ENCODE measurements at regions not wholly inside any gene's neighbourhood (a gene's known extent, or its start where the extent isn't known, plus 50 kb on each side); places are given as distances from the start of the nearest gene placed in this dataset.
A peak's percentile ranks its signal among the peaks of the same experiment; 100 is the strongest.

DNA sequence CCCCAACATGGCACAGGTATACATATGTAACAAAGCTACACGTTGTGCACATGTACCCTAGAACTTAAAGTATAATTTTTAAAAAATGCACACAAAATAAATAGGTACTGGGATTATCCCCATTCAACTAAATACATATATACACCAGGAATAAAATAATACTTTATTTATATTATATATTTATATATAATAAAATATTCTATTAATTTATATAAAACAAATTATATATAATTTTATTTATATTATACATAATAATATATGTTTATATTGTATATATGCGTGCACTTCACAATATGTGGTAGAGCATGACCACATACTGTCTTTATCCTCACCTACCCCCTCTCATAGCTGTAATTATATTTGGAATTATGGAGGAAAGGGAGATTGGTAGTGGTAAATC is 119.1 kb upstream of the TMEM260 start:
- no peaks in the 10 kb centered on the region for H3K36me3 ChIP-seq (replicated peaks)
- TF ChIP-seq, protein P1, sequence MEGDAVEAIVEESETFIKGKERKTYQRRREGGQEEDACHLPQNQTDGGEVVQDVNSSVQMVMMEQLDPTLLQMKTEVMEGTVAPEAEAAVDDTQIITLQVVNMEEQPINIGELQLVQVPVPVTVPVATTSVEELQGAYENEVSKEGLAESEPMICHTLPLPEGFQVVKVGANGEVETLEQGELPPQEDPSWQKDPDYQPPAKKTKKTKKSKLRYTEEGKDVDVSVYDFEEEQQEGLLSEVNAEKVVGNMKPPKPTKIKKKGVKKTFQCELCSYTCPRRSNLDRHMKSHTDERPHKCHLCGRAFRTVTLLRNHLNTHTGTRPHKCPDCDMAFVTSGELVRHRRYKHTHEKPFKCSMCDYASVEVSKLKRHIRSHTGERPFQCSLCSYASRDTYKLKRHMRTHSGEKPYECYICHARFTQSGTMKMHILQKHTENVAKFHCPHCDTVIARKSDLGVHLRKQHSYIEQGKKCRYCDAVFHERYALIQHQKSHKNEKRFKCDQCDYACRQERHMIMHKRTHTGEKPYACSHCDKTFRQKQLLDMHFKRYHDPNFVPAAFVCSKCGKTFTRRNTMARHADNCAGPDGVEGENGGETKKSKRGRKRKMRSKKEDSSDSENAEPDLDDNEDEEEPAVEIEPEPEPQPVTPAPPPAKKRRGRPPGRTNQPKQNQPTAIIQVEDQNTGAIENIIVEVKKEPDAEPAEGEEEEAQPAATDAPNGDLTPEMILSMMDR (IDR thresholded peaks at IDR 0.05; ENCODE audit: low read depth, low read length, missing control alignments): no peak
- H3K27me3 ChIP-seq (replicated peaks): no peaks in the 10 kb centered on the region
- H3K27ac ChIP-seq: no peak overlapping the region
- H3K4me3 ChIP-seq (ENCODE audit: low read depth, low read length): no peak overlapping the region
- in situ Hi-C loops (cut with HindIII; ENCODE audit: low pct_ligation_motif_present, low sequenced_read_pairs): no loop called here
- DNase-seq: no peak

DNA sequence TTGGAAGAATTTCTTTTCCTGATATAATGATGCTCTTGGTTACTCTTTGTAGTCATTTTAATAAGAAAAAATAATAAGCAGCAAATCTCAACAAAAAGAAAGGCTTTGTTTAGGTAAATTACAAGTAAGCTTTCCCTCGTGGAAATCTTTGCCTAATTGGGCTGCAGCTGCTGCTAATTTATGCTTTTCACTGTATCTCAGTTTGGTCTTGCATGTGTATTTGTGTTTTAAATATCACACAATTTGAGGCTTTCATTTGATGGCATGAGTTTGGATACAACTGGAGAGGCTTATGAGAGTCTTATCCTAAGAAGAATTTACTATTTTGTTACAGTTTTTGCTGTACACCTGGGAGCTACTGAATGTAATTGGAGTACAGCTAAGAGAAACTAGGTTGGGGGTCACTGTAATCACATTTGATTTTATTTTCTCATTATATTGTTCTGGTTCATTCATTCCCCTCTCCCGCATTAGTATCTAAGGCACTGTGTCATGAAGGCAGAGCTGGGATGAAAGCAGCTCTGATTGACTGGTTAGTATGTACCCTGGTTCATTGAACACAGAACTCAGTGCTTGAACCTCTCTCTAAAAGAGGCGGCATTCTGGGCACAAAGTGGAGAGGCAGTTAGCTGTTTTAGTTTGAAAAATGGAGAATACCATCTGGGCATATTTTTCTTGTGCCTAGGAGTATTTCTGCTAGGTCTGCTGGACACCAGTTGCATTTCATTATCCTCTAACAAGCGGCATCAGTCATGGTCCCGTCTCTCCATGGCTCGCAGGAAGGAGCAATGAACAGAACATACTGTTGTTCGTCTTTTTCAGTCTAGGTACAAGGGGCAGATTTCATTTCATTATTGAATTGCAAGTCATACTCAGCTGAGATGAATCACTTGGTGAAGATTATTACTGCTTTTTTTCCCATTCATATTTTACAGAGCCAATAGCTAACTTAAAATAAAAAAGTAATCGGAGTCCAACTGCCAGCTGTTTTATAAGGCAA is 118.0 kb upstream of the TMEM260 start:
- in situ Hi-C loops (cut with HindIII; ENCODE audit: low pct_ligation_motif_present, low sequenced_read_pairs): no loop called here
- DNase-seq: no peak
- no peak overlapping the region for H3K27ac ChIP-seq
- no peak overlapping the region for H3K4me3 ChIP-seq (ENCODE audit: low read depth, low read length)
- TF ChIP-seq, protein P1 (IDR thresholded peaks at IDR 0.05; ENCODE audit: low read depth, low read length, missing control alignments): no peak
- no peaks in the 10 kb centered on the region for H3K27me3 ChIP-seq (replicated peaks)
- no peaks in the 10 kb centered on the region for H3K36me3 ChIP-seq (replicated peaks)

DNA sequence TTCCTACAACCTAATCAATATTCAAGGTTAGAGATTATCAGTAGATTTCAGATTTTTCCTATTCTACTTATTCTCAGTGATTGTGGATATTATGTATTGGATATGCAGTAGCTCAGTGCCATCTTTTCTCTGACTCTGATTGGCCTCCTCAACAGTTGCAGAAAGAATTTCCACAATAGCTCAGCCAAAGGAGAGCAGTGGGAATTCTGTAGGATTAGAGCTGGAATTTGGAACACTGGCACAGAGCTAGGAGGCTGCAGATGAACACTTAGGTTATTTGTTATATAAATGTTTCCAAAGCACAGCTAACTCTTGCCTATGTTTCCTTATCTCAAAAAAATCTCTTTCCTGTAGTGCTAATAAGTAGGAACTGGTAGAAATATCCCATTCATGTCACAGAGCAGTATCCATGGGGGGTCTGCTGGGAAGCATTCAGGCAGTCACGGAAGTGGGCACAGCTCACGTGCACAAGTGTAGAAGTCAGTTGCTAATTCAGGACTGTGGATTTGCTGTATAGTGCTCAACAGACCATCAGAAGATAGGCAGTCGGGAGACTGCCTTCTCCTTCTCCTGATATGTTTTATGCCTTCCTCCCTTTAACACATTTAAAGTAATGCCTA is 116.2 kb upstream of the TMEM260 start:
- DNase-seq: no peak
- Histone ChIP-seq H3K27ac (no peak overlapping the region), H3K27me3 (replicated peaks) (no peaks in the 10 kb centered on the region), H3K36me3 (replicated peaks) (no peaks in the 10 kb centered on the region), H3K4me3 (ENCODE audit: low read depth, low read length) (no peak overlapping the region)
- in situ Hi-C loops (cut with HindIII; ENCODE audit: low pct_ligation_motif_present, low sequenced_read_pairs): no loop called here
- TF ChIP-seq, protein P1 (IDR thresholded peaks at IDR 0.05; ENCODE audit: low read depth, low read length, missing control alignments): no peak

DNA sequence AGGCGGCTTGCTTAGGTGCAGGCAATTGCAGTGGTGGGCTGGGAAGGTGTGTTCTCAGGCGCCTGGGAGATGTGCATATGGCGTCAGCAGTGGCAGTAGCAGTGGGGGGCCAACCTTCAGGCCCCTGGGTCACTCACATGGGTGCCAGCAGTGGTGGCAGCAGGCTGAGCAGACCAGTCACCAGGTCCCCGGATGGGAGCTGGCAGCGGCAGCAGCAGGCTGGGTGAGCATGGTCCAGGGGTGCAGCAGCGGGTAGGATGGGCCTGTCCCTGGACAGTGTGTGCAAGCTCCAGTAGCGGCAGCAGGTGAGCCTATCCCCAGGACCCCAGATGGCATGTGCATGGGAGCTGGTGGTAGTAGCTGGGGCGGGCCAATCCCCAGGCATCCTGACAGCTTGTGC is 108.5 kb upstream of the TMEM260 start:
- TF ChIP-seq, protein P1 (IDR thresholded peaks at IDR 0.05; ENCODE audit: low read depth, low read length, missing control alignments): no peak
- H3K27me3 ChIP-seq (replicated peaks): peaks cover 2% of the 10 kb centered on the region
- no peak for DNase-seq
- no peak overlapping the region for H3K27ac ChIP-seq
- no peaks in the 10 kb centered on the region for H3K36me3 ChIP-seq (replicated peaks)
- in situ Hi-C loops (cut with HindIII; ENCODE audit: low pct_ligation_motif_present, low sequenced_read_pairs): no loop called here
- H3K4me3 ChIP-seq (ENCODE audit: low read depth, low read length): no peak overlapping the region

DNA sequence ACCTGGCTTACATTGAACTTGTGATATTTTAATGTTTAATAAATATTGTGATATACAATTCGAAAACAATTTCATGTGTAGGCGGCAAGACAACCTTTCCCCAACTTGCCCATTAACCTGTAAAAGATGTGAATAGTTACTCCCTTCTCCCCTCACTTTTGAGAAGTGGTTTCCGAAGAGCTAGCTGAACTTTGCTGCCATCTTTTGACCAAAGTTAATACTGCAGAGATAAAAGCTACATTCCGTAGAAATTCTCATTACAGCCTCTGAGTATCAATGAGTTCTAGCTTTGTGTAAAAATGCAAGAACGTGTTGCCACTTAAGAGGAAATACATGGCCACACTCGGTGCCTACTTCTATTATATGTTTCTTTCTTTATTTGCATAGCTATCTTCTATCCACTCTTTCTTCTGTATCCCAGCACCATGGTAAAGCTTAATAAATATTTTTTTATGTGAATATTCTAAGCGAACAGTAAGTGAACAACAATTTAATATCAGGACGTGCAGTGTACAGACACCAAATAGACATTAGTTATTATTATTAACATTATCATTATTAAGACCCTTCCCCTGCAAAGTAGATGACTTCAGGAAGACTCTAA is 105.1 kb upstream of the TMEM260 start:
- H3K27ac ChIP-seq: no peak overlapping the region
- in situ Hi-C loops (cut with HindIII; ENCODE audit: low pct_ligation_motif_present, low sequenced_read_pairs): loop anchor here (25.0 kb wide), 1 partner anchor 1037 kb away; the partner anchor contains the start of gene TBPL2
- H3K27me3 ChIP-seq (replicated peaks): peaks cover 2% of the 10 kb centered on the region
- no peak overlapping the region for H3K4me3 ChIP-seq (ENCODE audit: low read depth, low read length)
- TF ChIP-seq, protein P1 (IDR thresholded peaks at IDR 0.05; ENCODE audit: low read depth, low read length, missing control alignments): peak; percentile 78
- H3K36me3 ChIP-seq (replicated peaks): no peaks in the 10 kb centered on the region
- DNase-seq: no peak

Measured in brain microvascular endothelial cell (primary cell).